NCI-H460 (cell line): ENCODE measurements at regions not wholly inside any gene's neighbourhood (a gene's known extent, or its start where the extent isn't known, plus 50 kb on each side); places are given as distances from the start of the nearest gene placed in this dataset.
"Not testable (repeated sequence)": the region's sequence is repeated elsewhere in the genome, so short reads cannot be mapped to it uniquely, and the experiment has no call there.

ENCODE experiments used
- DNase-seq: peaks from one replicate; pipeline ENCODE4 v3.0.0-alpha.2; 2016; ENCODE audit warnings: low read depth; ENCODE audit errors: extremely low read depth

- DNase-seq = not testable (repeated sequence)
These were observed 521.6 kb downstream of the IRS2 start for GRCh38 chr13:109264603-109265437.

GRCh38 chr13:109257761-109258157 is 528.6 kb downstream of the IRS2 start:
- DNase-seq = not testable (repeated sequence)
